ENCODE measurements at regions not wholly inside any gene's neighbourhood (a gene's known extent, or its start where the extent isn't known, plus 50 kb on each side); places are given as distances from the start of the nearest gene placed in this dataset.
A peak's percentile ranks its signal among the peaks of the same experiment; 100 is the strongest.

DNA sequence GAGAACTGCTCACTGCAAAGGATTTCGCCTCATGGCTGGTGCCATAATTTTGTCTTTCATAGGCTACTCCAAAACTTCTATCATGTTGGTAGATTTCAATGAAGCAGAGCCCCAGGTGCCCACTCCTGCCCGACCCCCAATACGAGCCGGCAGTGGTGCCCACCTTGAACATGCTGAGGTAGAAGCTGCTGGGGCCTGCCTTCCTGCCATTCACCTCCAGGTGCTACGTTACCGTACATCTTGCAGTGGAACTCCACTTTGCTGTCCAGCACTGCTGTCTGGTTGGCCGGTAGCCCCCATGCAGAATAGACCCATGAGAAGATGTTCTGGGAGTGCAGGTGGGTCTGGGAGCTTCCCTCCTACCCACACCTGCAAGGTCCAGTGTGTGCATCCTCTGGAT, 502.8 kb upstream of the TBL1XR1 start:
- H3K4me2 ChIP-seq (ENCODE audit: low read length): no peak overlapping the region
- no peaks in the 10 kb centered on the region for H3K79me2 ChIP-seq (ENCODE audit: low read length)
- no peaks in the 10 kb centered on the region for H3K27me3 ChIP-seq (ENCODE audit: low read length)
- no peaks in the 10 kb centered on the region for H4K20me1 ChIP-seq (ENCODE audit: low read length)
- H3K9me3 ChIP-seq (ENCODE audit: low read length): no peaks in the 10 kb centered on the region
- H3K9me2 ChIP-seq (replicated peaks; ENCODE audit: low read length): no peaks in the 10 kb centered on the region
- TF ChIP-seq, protein P1, sequence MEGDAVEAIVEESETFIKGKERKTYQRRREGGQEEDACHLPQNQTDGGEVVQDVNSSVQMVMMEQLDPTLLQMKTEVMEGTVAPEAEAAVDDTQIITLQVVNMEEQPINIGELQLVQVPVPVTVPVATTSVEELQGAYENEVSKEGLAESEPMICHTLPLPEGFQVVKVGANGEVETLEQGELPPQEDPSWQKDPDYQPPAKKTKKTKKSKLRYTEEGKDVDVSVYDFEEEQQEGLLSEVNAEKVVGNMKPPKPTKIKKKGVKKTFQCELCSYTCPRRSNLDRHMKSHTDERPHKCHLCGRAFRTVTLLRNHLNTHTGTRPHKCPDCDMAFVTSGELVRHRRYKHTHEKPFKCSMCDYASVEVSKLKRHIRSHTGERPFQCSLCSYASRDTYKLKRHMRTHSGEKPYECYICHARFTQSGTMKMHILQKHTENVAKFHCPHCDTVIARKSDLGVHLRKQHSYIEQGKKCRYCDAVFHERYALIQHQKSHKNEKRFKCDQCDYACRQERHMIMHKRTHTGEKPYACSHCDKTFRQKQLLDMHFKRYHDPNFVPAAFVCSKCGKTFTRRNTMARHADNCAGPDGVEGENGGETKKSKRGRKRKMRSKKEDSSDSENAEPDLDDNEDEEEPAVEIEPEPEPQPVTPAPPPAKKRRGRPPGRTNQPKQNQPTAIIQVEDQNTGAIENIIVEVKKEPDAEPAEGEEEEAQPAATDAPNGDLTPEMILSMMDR (conservative IDR thresholded peaks at IDR 0.05; ENCODE audit: low read depth, low read length): no peak
- TF ChIP-seq EZH2 (IDR thresholded peaks at IDR 0.05; ENCODE audit: low read length, unreplicated experiment): no peak
- TF ChIP-seq EZH2phosphoT487 (IDR thresholded peaks at IDR 0.05; ENCODE audit: borderline replicate concordance, low read length): no peak
- no peak overlapping the region for H2AFZ ChIP-seq (ENCODE audit: low read length)
- CTCF ChIA-PET: no interaction called here
- POLR2A ChIA-PET (ENCODE audit: unreplicated experiment): no interaction called here
- no peaks in the 10 kb centered on the region for H3K36me3 ChIP-seq (ENCODE audit: low read depth, low read length)
- H3K4me1 ChIP-seq (ENCODE audit: insufficient read depth, low read length): no peaks in the 10 kb centered on the region
- no peak for ATAC-seq
- BruUV-seq (replicated peaks): no TSS peak
- H3K4me3 ChIP-seq (ENCODE audit: low read length): no peak overlapping the region
- no peak for DNase-seq
- H3F3A ChIP-seq (ENCODE audit: low read length, unreplicated experiment): no peaks in the 10 kb centered on the region
- intact Hi-C loops (cut with micrococcal nuclease): no loop called here
- no peak overlapping the region for H3K27ac ChIP-seq (ENCODE audit: low read length)
- H3K9ac ChIP-seq (ENCODE audit: low read length): no peak overlapping the region

DNA sequence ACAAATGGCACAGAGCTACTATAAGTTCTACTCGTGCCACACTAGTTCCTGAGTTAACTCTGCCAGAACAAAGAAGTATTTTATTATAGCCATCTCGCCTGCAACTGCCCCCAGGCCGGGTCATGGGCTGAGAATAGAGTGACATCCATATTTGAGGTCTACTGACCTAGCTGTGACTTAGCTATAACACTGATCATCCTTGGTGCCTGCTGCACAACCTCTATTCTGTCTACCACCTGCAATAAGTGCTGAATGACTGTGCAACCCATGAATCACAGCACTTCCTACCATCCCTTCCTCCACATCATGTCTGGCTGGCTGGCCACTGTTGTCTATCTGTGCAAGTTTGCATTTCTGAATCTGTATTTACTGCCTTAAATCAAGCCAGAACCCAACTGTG, 506.5 kb upstream of the TBL1XR1 start:
- CTCF ChIA-PET: no interaction called here

More for the DNA sequence above, 506.5 kb upstream of the TBL1XR1 start:
- H3K27ac ChIP-seq (ENCODE audit: low read length): no peak overlapping the region
- H3K9me2 ChIP-seq (replicated peaks; ENCODE audit: low read length): no peaks in the 10 kb centered on the region
- ATAC-seq: peak; percentile 43
- no peak overlapping the region for H3K9ac ChIP-seq (ENCODE audit: low read length)
- POLR2A ChIA-PET (ENCODE audit: unreplicated experiment): no interaction called here
- H3K36me3 ChIP-seq (ENCODE audit: low read depth, low read length): no peaks in the 10 kb centered on the region
- peak; percentile 8 for DNase-seq
- H3K79me2 ChIP-seq (ENCODE audit: low read length): no peaks in the 10 kb centered on the region
- H3K4me1 ChIP-seq (ENCODE audit: insufficient read depth, low read length): no peaks in the 10 kb centered on the region
- intact Hi-C loops (cut with micrococcal nuclease): no loop called here
- no peaks in the 10 kb centered on the region for H3F3A ChIP-seq (ENCODE audit: low read length, unreplicated experiment)
- H3K9me3 ChIP-seq (ENCODE audit: low read length): no peaks in the 10 kb centered on the region
- H2AFZ ChIP-seq (ENCODE audit: low read length): no peak overlapping the region
- no peaks in the 10 kb centered on the region for H4K20me1 ChIP-seq (ENCODE audit: low read length)
- TF ChIP-seq EZH2phosphoT487 (IDR thresholded peaks at IDR 0.05; ENCODE audit: borderline replicate concordance, low read length) (no peak), EZH2 (IDR thresholded peaks at IDR 0.05; ENCODE audit: low read length, unreplicated experiment) (no peak)
- TF ChIP-seq, protein P1 (conservative IDR thresholded peaks at IDR 0.05; ENCODE audit: low read depth, low read length): no peak
- BruUV-seq (replicated peaks): no TSS peak
- no peak overlapping the region for H3K4me3 ChIP-seq (ENCODE audit: low read length)
- H3K4me2 ChIP-seq (ENCODE audit: low read length): no peak overlapping the region
- H3K27me3 ChIP-seq (ENCODE audit: low read length): no peaks in the 10 kb centered on the region

All from PC-3 (cell line).